GM06990 (cell line): ENCODE measurements at regions not wholly inside any gene's neighbourhood (a gene's known extent, or its start where the extent isn't known, plus 50 kb on each side); places are given as distances from the start of the nearest gene placed in this dataset.

ENCODE experiments used
- DNase-seq: peaks from one replicate; pipeline ENCODE4 v3.0.0-alpha.2; 2011; ENCODE audit not compliant: insufficient read length; ENCODE audit errors: extremely low read depth
- H3K27me3 ChIP-seq: replicated peaks from 2 replicates; pipeline ENCODE4 v1.6.0; 2011; ENCODE audit warnings: low read length; ENCODE audit not compliant: control insufficient read depth, insufficient read depth
- H3K36me3 ChIP-seq: 2 replicates; pipeline ENCODE4 v1.5.1; 2011; ENCODE audit warnings: low read length; ENCODE audit not compliant: control insufficient read depth, insufficient read depth
- H3K4me3 ChIP-seq: replicated peaks from 2 replicates; pipeline ENCODE4 v1.5.1; 2011; ENCODE audit warnings: low read depth, mild to moderate bottlenecking, control low read depth, low read length
- TF ChIP-seq, protein P1 (sequence below): IDR thresholded peaks from 2 replicates; pipeline ENCODE4 v1.5.1; 2011; ENCODE audit warnings: low read length, control low read depth, mild to moderate bottlenecking, inconsistent platforms; ENCODE audit not compliant: insufficient read depth, poor library complexity, severe bottlenecking

DNA sequence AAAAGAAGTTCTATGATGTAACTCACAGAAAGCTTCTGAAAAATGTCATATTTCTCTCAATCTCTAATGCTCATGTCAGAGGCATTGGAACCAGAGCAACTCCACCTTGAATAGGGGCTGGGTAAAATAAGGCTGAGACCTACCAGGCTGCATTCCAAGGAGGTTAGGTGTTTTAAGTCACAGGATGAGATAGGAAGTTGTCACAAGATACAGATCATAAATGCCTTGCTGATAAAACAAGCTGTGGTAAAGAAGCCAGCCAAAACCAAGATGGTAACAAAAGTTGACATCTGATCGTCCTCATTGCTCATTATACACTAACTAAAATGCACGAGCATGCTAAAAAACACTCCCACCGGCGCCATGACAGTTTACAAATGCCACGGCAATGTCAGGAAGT lies 411.1 kb upstream of the GRIA1 start:
- Histone ChIP-seq H3K27me3 (no peaks in the 10 kb centered on the region; the same call in 1 of the 2 replicates), H3K4me3 (no peak overlapping the region), H3K36me3 (no peaks in the 10 kb centered on the region)
- DNase-seq = no peak
- TF ChIP-seq, protein P1, sequence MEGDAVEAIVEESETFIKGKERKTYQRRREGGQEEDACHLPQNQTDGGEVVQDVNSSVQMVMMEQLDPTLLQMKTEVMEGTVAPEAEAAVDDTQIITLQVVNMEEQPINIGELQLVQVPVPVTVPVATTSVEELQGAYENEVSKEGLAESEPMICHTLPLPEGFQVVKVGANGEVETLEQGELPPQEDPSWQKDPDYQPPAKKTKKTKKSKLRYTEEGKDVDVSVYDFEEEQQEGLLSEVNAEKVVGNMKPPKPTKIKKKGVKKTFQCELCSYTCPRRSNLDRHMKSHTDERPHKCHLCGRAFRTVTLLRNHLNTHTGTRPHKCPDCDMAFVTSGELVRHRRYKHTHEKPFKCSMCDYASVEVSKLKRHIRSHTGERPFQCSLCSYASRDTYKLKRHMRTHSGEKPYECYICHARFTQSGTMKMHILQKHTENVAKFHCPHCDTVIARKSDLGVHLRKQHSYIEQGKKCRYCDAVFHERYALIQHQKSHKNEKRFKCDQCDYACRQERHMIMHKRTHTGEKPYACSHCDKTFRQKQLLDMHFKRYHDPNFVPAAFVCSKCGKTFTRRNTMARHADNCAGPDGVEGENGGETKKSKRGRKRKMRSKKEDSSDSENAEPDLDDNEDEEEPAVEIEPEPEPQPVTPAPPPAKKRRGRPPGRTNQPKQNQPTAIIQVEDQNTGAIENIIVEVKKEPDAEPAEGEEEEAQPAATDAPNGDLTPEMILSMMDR = no peak

DNA sequence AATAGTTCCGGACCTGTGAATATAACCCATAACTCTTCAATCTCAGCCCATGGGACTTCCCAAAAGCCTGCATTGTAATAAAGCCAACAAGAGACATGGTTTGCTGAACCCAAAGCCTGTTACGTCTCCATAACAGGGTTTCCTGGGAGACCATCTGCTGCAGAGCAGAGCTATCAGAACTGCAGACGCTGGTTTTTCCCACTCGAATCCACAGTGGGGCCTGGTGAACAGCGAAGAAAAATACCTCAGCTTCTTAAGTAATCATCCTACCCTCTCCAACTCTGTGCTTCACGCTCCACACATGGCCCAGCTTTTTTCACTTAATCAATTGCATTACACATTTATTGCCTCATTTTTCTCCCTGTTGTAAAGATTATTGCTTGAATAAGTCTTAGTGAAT lies 409.5 kb upstream of the GRIA1 start:
- H3K4me3 ChIP-seq = no peak overlapping the region
- H3K36me3 ChIP-seq = no peaks in the 10 kb centered on the region
- no peaks in the 10 kb centered on the region; the same call in 1 of the 2 replicates for H3K27me3 ChIP-seq
- TF ChIP-seq, protein P1 = no peak
- no peak for DNase-seq

DNA sequence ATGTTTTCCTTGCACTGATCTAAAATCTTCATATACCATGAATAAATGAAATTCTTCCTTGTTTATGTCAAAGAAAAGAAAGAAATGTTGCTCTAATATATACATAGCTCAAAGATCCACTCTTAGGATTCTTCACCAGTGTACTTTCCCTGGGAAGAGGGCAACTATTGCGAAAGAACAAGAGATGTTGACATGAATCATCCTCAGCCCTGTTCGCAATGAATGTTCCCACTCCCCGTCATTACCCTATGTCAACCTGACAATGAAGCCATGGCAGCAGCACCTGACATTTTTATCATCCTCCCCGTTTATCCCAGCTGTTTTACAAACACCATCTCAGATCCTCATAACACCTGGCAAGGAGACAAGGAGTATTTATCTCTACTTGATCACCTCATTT lies 409.1 kb upstream of the GRIA1 start:
- TF ChIP-seq, protein P1 = no peak
- DNase-seq = no peak
- no peak overlapping the region for H3K4me3 ChIP-seq
- no peaks in the 10 kb centered on the region for H3K36me3 ChIP-seq
- no peaks in the 10 kb centered on the region; the same call in 1 of the 2 replicates for H3K27me3 ChIP-seq

DNA sequence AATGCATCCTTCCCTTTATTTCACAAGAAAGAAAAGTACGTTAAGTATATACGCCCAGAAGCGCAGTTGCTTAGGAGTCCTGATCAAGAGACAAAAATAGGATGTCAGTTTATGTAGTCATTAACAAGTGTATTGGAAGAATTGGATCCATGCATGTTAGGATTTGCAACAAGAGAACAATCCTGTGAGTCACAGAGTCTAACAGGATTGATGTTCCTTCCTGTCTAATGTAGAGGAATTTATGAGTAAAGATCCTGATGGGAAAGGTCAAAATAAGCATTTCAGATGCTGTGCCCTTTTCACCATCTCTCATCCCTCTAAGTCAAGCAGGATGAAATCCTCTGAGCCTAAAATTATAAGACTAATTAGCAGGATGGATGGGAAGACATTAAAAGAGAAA lies 406.0 kb upstream of the GRIA1 start:
- no peaks in the 10 kb centered on the region; the same call in 1 of the 2 replicates for H3K27me3 ChIP-seq
- no peak for DNase-seq
- H3K36me3 ChIP-seq = no peaks in the 10 kb centered on the region
- TF ChIP-seq, protein P1 = no peak
- H3K4me3 ChIP-seq = no peak overlapping the region

DNA sequence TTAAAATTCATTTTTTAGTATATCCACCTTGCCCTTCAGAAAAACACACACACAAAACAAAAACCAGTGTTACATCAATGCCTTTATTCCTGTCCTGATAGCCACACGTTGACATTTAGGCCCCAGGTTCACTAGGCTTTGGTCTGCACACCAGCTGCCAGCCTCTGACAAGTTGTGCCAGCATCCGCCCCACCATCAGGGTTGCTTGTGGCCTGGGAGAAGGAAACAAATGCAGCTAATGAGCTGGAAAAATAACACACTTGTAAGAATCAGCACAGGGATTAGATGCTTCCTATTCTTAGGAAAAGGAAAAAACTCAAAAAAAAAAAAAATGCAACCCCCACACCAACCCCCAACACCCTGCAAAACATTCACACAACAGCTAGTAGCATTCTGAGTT lies 404.0 kb upstream of the GRIA1 start:
- H3K4me3 ChIP-seq = no peak overlapping the region
- DNase-seq = no peak
- no peaks in the 10 kb centered on the region; the same call in 1 of the 2 replicates for H3K27me3 ChIP-seq
- H3K36me3 ChIP-seq = no peaks in the 10 kb centered on the region
- TF ChIP-seq, protein P1 = no peak

DNA sequence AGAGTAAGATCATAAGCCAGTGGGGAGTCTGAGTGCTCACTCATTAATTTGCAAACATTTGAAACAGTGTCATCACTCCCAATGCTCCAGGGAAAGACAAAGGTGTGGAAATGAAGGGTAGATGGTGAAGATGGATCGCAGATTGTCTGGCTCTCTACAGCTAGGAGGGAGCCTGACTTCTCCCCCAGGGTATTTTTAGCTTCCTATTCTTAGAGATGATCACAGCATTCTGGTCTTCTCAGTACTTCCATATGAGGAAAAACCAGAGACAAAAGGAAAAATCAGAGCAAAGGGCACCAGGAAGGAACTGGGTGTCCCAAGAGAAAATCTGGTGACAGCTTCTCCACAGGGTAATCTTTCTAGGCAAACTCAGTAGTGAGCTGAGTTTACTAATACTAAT lies 401.9 kb upstream of the GRIA1 start:
- no peak for DNase-seq
- Histone ChIP-seq H3K27me3 (no peaks in the 10 kb centered on the region), H3K4me3 (no peak overlapping the region), H3K36me3 (no peaks in the 10 kb centered on the region)
- TF ChIP-seq, protein P1 = no peak
